Immature natural killer cell (primary cell): ENCODE measurements at regions not wholly inside any gene's neighbourhood (a gene's known extent, or its start where the extent isn't known, plus 50 kb on each side); places are given as distances from the start of the nearest gene placed in this dataset.

Experiments
- DNase-seq, 3 donors: peaks; one replicate each; pipeline ENCODE4 v3.0.0; 2022; ENCODE audit warnings: mixed read lengths in 1 of 3
- H3K27ac Mint-ChIP-seq, 6 donors: one replicate each; pipeline ENCODE4 v1.8.0; 2020; ENCODE audit warnings: mixed read lengths in 6 of 6, mild to moderate bottlenecking in 5 of 6, inconsistent platforms in 4 of 6, moderate library complexity in 3 of 6
- H3K27me3 Mint-ChIP-seq, 3 donors: one replicate each; pipeline ENCODE4 v1.8.0; 2020 to 2021; ENCODE audit warnings: low read depth in 3 of 3, mild to moderate bottlenecking in 3 of 3, mixed read lengths in 3 of 3, moderate library complexity in 3 of 3, inconsistent platforms in 1 of 3
- H3K36me3 Mint-ChIP-seq, 3 donors: one replicate each; pipeline ENCODE4 v1.8.0; 2020; ENCODE audit warnings: mixed read lengths in 3 of 3, inconsistent platforms in 2 of 3, mild to moderate bottlenecking in 2 of 3
- H3K4me1 Mint-ChIP-seq, 2 donors: one replicate each; pipeline ENCODE4 v1.8.0; 2020; ENCODE audit warnings: inconsistent platforms in 2 of 2, mild to moderate bottlenecking in 2 of 2, mixed read lengths in 2 of 2, moderate library complexity in 1 of 2
- H3K4me3 Mint-ChIP-seq, 5 donors: one replicate each; pipeline ENCODE4 v1.8.0; 2020; ENCODE audit warnings: mild to moderate bottlenecking in 5 of 5, mixed read lengths in 5 of 5, inconsistent platforms in 3 of 5, moderate library complexity in 3 of 5
- H3K9me3 Mint-ChIP-seq, 6 donors: one replicate each; pipeline ENCODE4 v1.8.0; 2020; ENCODE audit warnings: mild to moderate bottlenecking in 6 of 6, mixed read lengths in 6 of 6, inconsistent platforms in 4 of 6, moderate library complexity in 3 of 6

GRCh38 chr14:27916326-27916725 is 850.3 kb upstream of the FOXG1 start:
- Mint-ChIP-seq H3K4me3 (no peak overlapping the region), H3K36me3 (no peaks in the 10 kb centered on the region), H3K9me3 (peaks cover 3 to 23% (median 16%) of the 10 kb centered on the region in 6 donors), H3K27me3 (peaks cover 0 to 2% (median 0%) of the 10 kb centered on the region in 3 donors), H3K27ac (no peak overlapping the region), H3K4me1 (no peaks in the 10 kb centered on the region)
- DNase-seq, result no peak

- Mint-ChIP-seq H3K4me1 (no peaks in the 10 kb centered on the region), H3K4me3 (no peak overlapping the region), H3K27me3 (peaks cover 0 to 2% (median 0%) of the 10 kb centered on the region in 3 donors), H3K27ac (no peak overlapping the region), H3K9me3 (peaks cover 6 to 28% (median 15%) of the 10 kb centered on the region in 6 donors), H3K36me3 (no peaks in the 10 kb centered on the region)
- no peak for DNase-seq
These were observed 848.7 kb upstream of the FOXG1 start for GRCh38 chr14:27917896-27918295.

GRCh38 chr14:27927519-27927918 is 839.1 kb upstream of the FOXG1 start:
- H3K4me1 Mint-ChIP-seq, result no peaks in the 10 kb centered on the region
- peaks cover 0 to 4% (median 0%) of the 10 kb centered on the region in 3 donors for H3K27me3 Mint-ChIP-seq
- H3K36me3 Mint-ChIP-seq, result no peaks in the 10 kb centered on the region
- H3K27ac Mint-ChIP-seq, result no peak overlapping the region
- no peak for DNase-seq
- no peak overlapping the region for H3K4me3 Mint-ChIP-seq
- H3K9me3 Mint-ChIP-seq, result peaks cover 3 to 43% (median 15%) of the 10 kb centered on the region in 6 donors

- Mint-ChIP-seq H3K9me3 (peaks cover 3 to 51% (median 20%) of the 10 kb centered on the region in 6 donors), H3K4me1 (no peaks in the 10 kb centered on the region), H3K27me3 (peaks cover 0 to 10% (median 0%) of the 10 kb centered on the region in 3 donors), H3K27ac (no peak overlapping the region), H3K4me3 (no peak overlapping the region), H3K36me3 (no peaks in the 10 kb centered on the region)
- DNase-seq, result no peak
These were observed 836.7 kb upstream of the FOXG1 start for GRCh38 chr14:27929797-27930347.

GRCh38 chr14:27938392-27938791 is 828.2 kb upstream of the FOXG1 start:
- H3K9me3 Mint-ChIP-seq, result peaks cover 14 to 52% (median 29%) of the 10 kb centered on the region in 6 donors
- H3K4me3 Mint-ChIP-seq, result no peak overlapping the region
- no peak overlapping the region for H3K27ac Mint-ChIP-seq
- H3K27me3 Mint-ChIP-seq, result peaks cover 0 to 5% (median 1%) of the 10 kb centered on the region in 3 donors
- H3K4me1 Mint-ChIP-seq, result no peaks in the 10 kb centered on the region
- DNase-seq, result no peak
- H3K36me3 Mint-ChIP-seq, result peaks cover 0 to 7% (median 0%) of the 10 kb centered on the region in 3 donors

- H3K27ac Mint-ChIP-seq, result no peak overlapping the region
- peaks cover 10 to 52% (median 30%) of the 10 kb centered on the region in 6 donors for H3K9me3 Mint-ChIP-seq
- H3K4me3 Mint-ChIP-seq, result no peak overlapping the region
These were observed 821.1 kb upstream of the FOXG1 start for GRCh38 chr14:27945512-27945911.

GRCh38 chr14:27958757-27959156 is 807.8 kb upstream of the FOXG1 start:
- H3K27ac Mint-ChIP-seq, result no peak overlapping the region
- no peak for DNase-seq
- no peaks in the 10 kb centered on the region for H3K4me1 Mint-ChIP-seq
- no peaks in the 10 kb centered on the region for H3K36me3 Mint-ChIP-seq
- H3K9me3 Mint-ChIP-seq, result peaks cover 5 to 44% (median 10%) of the 10 kb centered on the region in 6 donors
- H3K4me3 Mint-ChIP-seq, result no peak overlapping the region
- no peaks in the 10 kb centered on the region for H3K27me3 Mint-ChIP-seq

More at GRCh38 chr14:27945512-27945911, 821.1 kb upstream of the FOXG1 start:
- H3K27me3 Mint-ChIP-seq, result peaks cover 0 to 3% (median 0%) of the 10 kb centered on the region in 3 donors
- peaks cover 0 to 4% (median 0%) of the 10 kb centered on the region in 3 donors for H3K36me3 Mint-ChIP-seq
- H3K4me1 Mint-ChIP-seq, result no peaks in the 10 kb centered on the region
- no peak for DNase-seq

GRCh38 chr14:27995691-27996090 is 770.9 kb upstream of the FOXG1 start:
- H3K4me3 Mint-ChIP-seq, result no peak overlapping the region
- H3K27me3 Mint-ChIP-seq, result no peaks in the 10 kb centered on the region
- H3K4me1 Mint-ChIP-seq, result no peaks in the 10 kb centered on the region
- H3K27ac Mint-ChIP-seq, result no peak overlapping the region
- H3K9me3 Mint-ChIP-seq, result peaks cover 11 to 49% (median 23%) of the 10 kb centered on the region in 6 donors
- DNase-seq, result no peak
- H3K36me3 Mint-ChIP-seq, result no peaks in the 10 kb centered on the region

- Mint-ChIP-seq H3K4me3 (no peak overlapping the region), H3K36me3 (no peaks in the 10 kb centered on the region), H3K27ac (no peak overlapping the region), H3K27me3 (no peaks in the 10 kb centered on the region), H3K9me3 (peaks cover 10 to 72% (median 40%) of the 10 kb centered on the region in 6 donors), H3K4me1 (no peaks in the 10 kb centered on the region)
- DNase-seq, result no peak
These were observed 765.6 kb upstream of the FOXG1 start for GRCh38 chr14:28001002-28001401.

GRCh38 chr14:28012629-28013415 is 753.8 kb upstream of the FOXG1 start:
- H3K9me3 Mint-ChIP-seq, result peaks cover 15 to 31% (median 17%) of the 10 kb centered on the region in 6 donors
- H3K36me3 Mint-ChIP-seq, result peaks cover 0 to 3% (median 0%) of the 10 kb centered on the region in 3 donors
- DNase-seq, result no peak
- no peak overlapping the region for H3K4me3 Mint-ChIP-seq
- H3K27me3 Mint-ChIP-seq, result no peaks in the 10 kb centered on the region
- no peaks in the 10 kb centered on the region for H3K4me1 Mint-ChIP-seq
- H3K27ac Mint-ChIP-seq, result no peak overlapping the region

GRCh38 chr14:28020112-28020511 is 746.5 kb upstream of the FOXG1 start:
- DNase-seq, result no peak
- H3K36me3 Mint-ChIP-seq, result no peaks in the 10 kb centered on the region
- peaks cover 16 to 39% (median 20%) of the 10 kb centered on the region in 6 donors for H3K9me3 Mint-ChIP-seq
- no peaks in the 10 kb centered on the region for H3K4me1 Mint-ChIP-seq
- peaks cover 0 to 2% (median 0%) of the 10 kb centered on the region in 3 donors for H3K27me3 Mint-ChIP-seq
- no peak overlapping the region for H3K27ac Mint-ChIP-seq
- no peak overlapping the region for H3K4me3 Mint-ChIP-seq

- peaks cover 0 to 5% (median 0%) of the 10 kb centered on the region in 3 donors for H3K36me3 Mint-ChIP-seq
- peaks cover 6 to 47% (median 24%) of the 10 kb centered on the region in 6 donors for H3K9me3 Mint-ChIP-seq
- peaks cover 0 to 2% (median 0%) of the 10 kb centered on the region in 3 donors for H3K27me3 Mint-ChIP-seq
- H3K27ac Mint-ChIP-seq, result no peak overlapping the region
- H3K4me3 Mint-ChIP-seq, result no peak overlapping the region
- DNase-seq, result no peak
- no peaks in the 10 kb centered on the region for H3K4me1 Mint-ChIP-seq
These were observed 742.7 kb upstream of the FOXG1 start for GRCh38 chr14:28023853-28024252.

- H3K36me3 Mint-ChIP-seq, result no peaks in the 10 kb centered on the region
- no peak for DNase-seq
- no peak overlapping the region for H3K27ac Mint-ChIP-seq
- peaks cover 0 to 2% (median 0%) of the 10 kb centered on the region in 3 donors for H3K27me3 Mint-ChIP-seq
- peaks cover 10 to 40% (median 16%) of the 10 kb centered on the region in 6 donors for H3K9me3 Mint-ChIP-seq
- no peak overlapping the region for H3K4me3 Mint-ChIP-seq
- H3K4me1 Mint-ChIP-seq, result peaks cover 8 to 11% of the 10 kb centered on the region in 2 donors
These were observed 714.3 kb upstream of the FOXG1 start for GRCh38 chr14:28052251-28052650.

- Mint-ChIP-seq H3K36me3 (no peaks in the 10 kb centered on the region), H3K4me1 (peaks cover 21 to 26% of the 10 kb centered on the region in 2 donors), H3K27me3 (peaks cover 0 to 2% (median 0%) of the 10 kb centered on the region in 3 donors), H3K27ac (no peak overlapping the region), H3K9me3 (peaks cover 5 to 38% (median 19%) of the 10 kb centered on the region in 6 donors), H3K4me3 (no peak overlapping the region)
- no peak for DNase-seq
These were observed 711.6 kb upstream of the FOXG1 start for GRCh38 chr14:28055008-28055407.
